ENCODE measurements at regions not wholly inside any gene's neighbourhood (a gene's known extent, or its start where the extent isn't known, plus 50 kb on each side); places are given as distances from the start of the nearest gene placed in this dataset.

GRCh38 chr2:53235836-53236582 lies 531.6 kb upstream of the CHAC2 start:
- TF ChIP-seq SIN3A (IDR thresholded peaks at IDR 0.05; ENCODE audit: borderline replicate concordance, insufficient read depth, low read length) (no peak), POLR2AphosphoS5 (IDR thresholded peaks at IDR 0.05; ENCODE audit: low read depth, low read length) (no peak), FOXP2 (optimal IDR thresholded peaks at IDR 0.05; ENCODE audit: borderline replicate concordance, extremely low read depth, extremely low read length, insufficient read depth) (no peak), REST (IDR thresholded peaks at IDR 0.05; ENCODE audit: insufficient read depth in 1 of 2, low read depth in 2 of 2, low read length in 2 of 2) (no peak), TAF1 (IDR thresholded peaks at IDR 0.05; ENCODE audit: borderline replicate concordance, insufficient read depth, low read length) (no peak)

GRCh38 chr2:53234548-53234903 lies 533.1 kb upstream of the CHAC2 start:
- no peak for TF ChIP-seq POLR2AphosphoS5 (IDR thresholded peaks at IDR 0.05; ENCODE audit: low read depth, low read length)
- TF ChIP-seq TAF1 (IDR thresholded peaks at IDR 0.05; ENCODE audit: borderline replicate concordance, insufficient read depth, low read length), result no peak
- no peak for TF ChIP-seq SIN3A (IDR thresholded peaks at IDR 0.05; ENCODE audit: borderline replicate concordance, insufficient read depth, low read length)
- no peak for TF ChIP-seq REST (IDR thresholded peaks at IDR 0.05; ENCODE audit: insufficient read depth in 1 of 2, low read depth in 2 of 2, low read length in 2 of 2)
- TF ChIP-seq FOXP2 (optimal IDR thresholded peaks at IDR 0.05; ENCODE audit: borderline replicate concordance, extremely low read depth, extremely low read length, insufficient read depth), result no peak

GRCh38 chr2:53233759-53234547 lies 533.7 kb upstream of the CHAC2 start:
- TF ChIP-seq TAF1 (IDR thresholded peaks at IDR 0.05; ENCODE audit: borderline replicate concordance, insufficient read depth, low read length), result no peak

GRCh38 chr2:53231908-53232307 lies 535.7 kb upstream of the CHAC2 start:
- TF ChIP-seq REST (IDR thresholded peaks at IDR 0.05; ENCODE audit: insufficient read depth in 1 of 2, low read depth in 2 of 2, low read length in 2 of 2) (no peak), FOXP2 (optimal IDR thresholded peaks at IDR 0.05; ENCODE audit: borderline replicate concordance, extremely low read depth, extremely low read length, insufficient read depth) (no peak), SIN3A (IDR thresholded peaks at IDR 0.05; ENCODE audit: borderline replicate concordance, insufficient read depth, low read length) (no peak), POLR2AphosphoS5 (IDR thresholded peaks at IDR 0.05; ENCODE audit: low read depth, low read length) (no peak), TAF1 (IDR thresholded peaks at IDR 0.05; ENCODE audit: borderline replicate concordance, insufficient read depth, low read length) (no peak)

GRCh38 chr2:53230691-53231090 lies 536.9 kb upstream of the CHAC2 start:
- TF ChIP-seq TAF1 (IDR thresholded peaks at IDR 0.05; ENCODE audit: borderline replicate concordance, insufficient read depth, low read length), result no peak
- TF ChIP-seq POLR2AphosphoS5 (IDR thresholded peaks at IDR 0.05; ENCODE audit: low read depth, low read length), result no peak
- TF ChIP-seq SIN3A (IDR thresholded peaks at IDR 0.05; ENCODE audit: borderline replicate concordance, insufficient read depth, low read length), result no peak
- TF ChIP-seq FOXP2 (optimal IDR thresholded peaks at IDR 0.05; ENCODE audit: borderline replicate concordance, extremely low read depth, extremely low read length, insufficient read depth), result no peak
- no peak for TF ChIP-seq REST (IDR thresholded peaks at IDR 0.05; ENCODE audit: insufficient read depth in 1 of 2, low read depth in 2 of 2, low read length in 2 of 2)

Data from PFSK-1 (cell line).